ENCODE measurements at regions not wholly inside any gene's neighbourhood (a gene's known extent, or its start where the extent isn't known, plus 50 kb on each side); places are given as distances from the start of the nearest gene placed in this dataset.

- TF ChIP-seq, protein P1, sequence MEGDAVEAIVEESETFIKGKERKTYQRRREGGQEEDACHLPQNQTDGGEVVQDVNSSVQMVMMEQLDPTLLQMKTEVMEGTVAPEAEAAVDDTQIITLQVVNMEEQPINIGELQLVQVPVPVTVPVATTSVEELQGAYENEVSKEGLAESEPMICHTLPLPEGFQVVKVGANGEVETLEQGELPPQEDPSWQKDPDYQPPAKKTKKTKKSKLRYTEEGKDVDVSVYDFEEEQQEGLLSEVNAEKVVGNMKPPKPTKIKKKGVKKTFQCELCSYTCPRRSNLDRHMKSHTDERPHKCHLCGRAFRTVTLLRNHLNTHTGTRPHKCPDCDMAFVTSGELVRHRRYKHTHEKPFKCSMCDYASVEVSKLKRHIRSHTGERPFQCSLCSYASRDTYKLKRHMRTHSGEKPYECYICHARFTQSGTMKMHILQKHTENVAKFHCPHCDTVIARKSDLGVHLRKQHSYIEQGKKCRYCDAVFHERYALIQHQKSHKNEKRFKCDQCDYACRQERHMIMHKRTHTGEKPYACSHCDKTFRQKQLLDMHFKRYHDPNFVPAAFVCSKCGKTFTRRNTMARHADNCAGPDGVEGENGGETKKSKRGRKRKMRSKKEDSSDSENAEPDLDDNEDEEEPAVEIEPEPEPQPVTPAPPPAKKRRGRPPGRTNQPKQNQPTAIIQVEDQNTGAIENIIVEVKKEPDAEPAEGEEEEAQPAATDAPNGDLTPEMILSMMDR (IDR thresholded peaks at IDR 0.05; ENCODE audit: low read length): no peak
- no peak for TF ChIP-seq EZH2 (IDR thresholded peaks at IDR 0.05; ENCODE audit: borderline replicate concordance, low read length)
Observed at GRCh38 chr1:194786027-194786426, 1599.6 kb upstream of the B3GALT2 start.
